T-cell (primary cell): ENCODE measurements at regions not wholly inside any gene's neighbourhood (a gene's known extent, or its start where the extent isn't known, plus 50 kb on each side); places are given as distances from the start of the nearest gene placed in this dataset.

ENCODE experiments used
- ATAC-seq, 4 experiments: fragments of 200-7000 bp in 3 of 4; fragments of 150-1000 bp in 1 of 4; cut with Tn5 transposase; replicated peaks in 1 of 4; 1 replicate in 3 of 4; 2 replicates in 1 of 4; pipeline ENCODE4 v1.10.0; 2021; ENCODE audit warnings: moderate library complexity in 3 of 4, mild to moderate bottlenecking in 2 of 4, moderate number of reproducible peaks in 1 of 4
- CTCF ChIA-PET, 2 donors: fragments of 300-600 bp; sonication (Branson Sonifier 250); formaldehyde crosslinking; loops; one replicate each; lab custom pipeline; 2022; ENCODE audit warnings: antibody characterized with exemption in 2 of 2; lab: Charles Lee
- POLR2A ChIA-PET, 2 donors: fragments of 300-600 bp; sonication (Branson Sonifier 250); formaldehyde crosslinking; loops; one replicate each; lab custom pipeline; 2022; ENCODE audit warnings: antibody characterized with exemption in 2 of 2; lab: Charles Lee
- DNase-seq, 35 experiments: peaks; one replicate each; pipeline versions ENCODE4 v3.0.0 to v3.0.0-alpha.2; 2013 to 2023
- H3K27ac ChIP-seq: one replicate; pipeline ENCODE4 v1.5.1; 2013; ENCODE audit warnings: low read length
- H3K27me3 ChIP-seq, 2 experiments: replicated peaks in 1 of 2; 1 replicate in 1 of 2; 2 replicates in 1 of 2; pipeline versions ENCODE4 v1.6.1 to v1.7.0; 2013; ENCODE audit warnings: low read length in 1 of 2, mixed read lengths in 1 of 2; ENCODE audit not compliant: control insufficient read depth in 2 of 2, insufficient read depth in 2 of 2; ENCODE audit errors: extremely low read depth in 1 of 2
- H3K36me3 ChIP-seq, 2 donors: 1 replicate in 1 of 2; 2 replicates in 1 of 2; pipeline versions ENCODE4 v1.6.1 to v1.7.0; 2013; ENCODE audit warnings: low read length in 1 of 2; ENCODE audit not compliant: control insufficient read depth in 2 of 2, insufficient read depth in 1 of 2; ENCODE audit errors: extremely low read depth in 1 of 2
- H3K4me1 ChIP-seq, 2 experiments: 1 replicate in 1 of 2; 2 replicates in 1 of 2; pipeline versions ENCODE4 v1.6.1 to v1.7.0; 2013; ENCODE audit warnings: low read length in 2 of 2, mixed read lengths in 1 of 2; ENCODE audit not compliant: insufficient read depth in 2 of 2, control insufficient read depth in 1 of 2; ENCODE audit errors: extremely low read depth in 1 of 2
- H3K4me3 ChIP-seq, 2 donors: 1 replicate in 1 of 2; 2 replicates in 1 of 2; pipeline versions ENCODE4 v1.5.1 to v1.7.0; 2013; ENCODE audit warnings: mild to moderate bottlenecking in 2 of 2, low read length in 1 of 2, moderate library complexity in 1 of 2; ENCODE audit not compliant: control insufficient read depth in 1 of 2; ENCODE audit errors: extremely low read depth in 1 of 2
- H3K9me3 ChIP-seq: 2 replicates; pipeline ENCODE4 v1.7.0; 2013
- H3K27ac Mint-ChIP-seq, 2 donors: one replicate each; pipeline ENCODE4 v1.8.0; 2020 to 2021; ENCODE audit warnings: mild to moderate bottlenecking in 2 of 2, mixed read lengths in 2 of 2
- H3K27me3 Mint-ChIP-seq, 2 donors: one replicate each; pipeline ENCODE4 v1.8.0; 2021 to 2022; ENCODE audit warnings: mixed read lengths in 2 of 2
- H3K36me3 Mint-ChIP-seq: one replicate; pipeline ENCODE4 v1.8.0; 2021; ENCODE audit warnings: mixed read lengths
- H3K4me1 Mint-ChIP-seq, 3 donors: one replicate each; pipeline ENCODE4 v1.8.0; 2020 to 2022; ENCODE audit warnings: mixed read lengths in 3 of 3, mild to moderate bottlenecking in 1 of 3
- H3K4me3 Mint-ChIP-seq, 3 donors: one replicate each; pipeline ENCODE4 v1.8.0; 2020 to 2022; ENCODE audit warnings: mild to moderate bottlenecking in 3 of 3, mixed read lengths in 3 of 3, moderate library complexity in 3 of 3
- H3K9me3 Mint-ChIP-seq, 3 donors: one replicate each; pipeline ENCODE4 v1.8.0; 2020 to 2022; ENCODE audit warnings: mixed read lengths in 3 of 3
- WGBS: methylation state at CpG from one replicate; pipeline ENCODE4 v1.1.5; 2013; ENCODE audit warnings: missing lambda C conversion rate; ENCODE audit not compliant: insufficient coverage; 5-methylcytosine and 5-hydroxymethylcytosine counted together

DNA sequence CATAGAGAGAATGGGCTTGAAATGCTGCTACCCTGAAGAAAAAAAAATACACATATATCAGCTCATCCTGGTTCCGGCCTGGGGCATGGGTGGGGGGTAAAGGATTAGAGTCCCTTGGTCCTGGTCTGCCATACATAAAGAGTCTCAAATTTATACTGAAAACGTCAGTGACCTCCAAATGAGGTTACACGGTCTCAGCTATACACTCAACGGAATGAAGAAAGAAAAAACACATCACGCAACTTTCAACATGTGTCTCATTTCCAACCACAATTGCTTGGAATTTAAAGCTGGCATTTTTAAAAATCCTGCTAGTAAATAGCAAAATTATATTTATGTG is 612.8 kb downstream of the MCTP2 start:
- ATAC-seq = no peak
- Mint-ChIP-seq H3K9me3 (peaks cover 0 to 11% (median 8%) of the 10 kb centered on the region in 3 donors), H3K36me3 (no peaks in the 10 kb centered on the region), H3K4me1 (peaks cover 0 to 3% (median 0%) of the 10 kb centered on the region in 3 donors), H3K27me3 (peaks cover 30 to 34% of the 10 kb centered on the region in 2 donors), H3K4me3 (no peak overlapping the region), H3K27ac (no peak overlapping the region)
- H3K27ac ChIP-seq = no peak overlapping the region
- H3K27me3 ChIP-seq = peaks cover 7 to 16% of the 10 kb centered on the region in 2 experiments
- CTCF ChIA-PET = interaction anchor here in 1 of 2 donors (0.6 kb wide), 1 partner anchor 242 kb away, joined by 3 read pairs; no protein-coding TSS in a partner anchor
- no peak overlapping the region for H3K4me3 ChIP-seq
- DNase-seq = no peak
- H3K9me3 ChIP-seq = no peaks in the 10 kb centered on the region
- POLR2A ChIA-PET = no interaction called here
- H3K36me3 ChIP-seq = no peaks in the 10 kb centered on the region
- H3K4me1 ChIP-seq = no peaks in the 10 kb centered on the region
- WGBS = 33% methylated on average over 1 of the region's 5 CpGs

DNA sequence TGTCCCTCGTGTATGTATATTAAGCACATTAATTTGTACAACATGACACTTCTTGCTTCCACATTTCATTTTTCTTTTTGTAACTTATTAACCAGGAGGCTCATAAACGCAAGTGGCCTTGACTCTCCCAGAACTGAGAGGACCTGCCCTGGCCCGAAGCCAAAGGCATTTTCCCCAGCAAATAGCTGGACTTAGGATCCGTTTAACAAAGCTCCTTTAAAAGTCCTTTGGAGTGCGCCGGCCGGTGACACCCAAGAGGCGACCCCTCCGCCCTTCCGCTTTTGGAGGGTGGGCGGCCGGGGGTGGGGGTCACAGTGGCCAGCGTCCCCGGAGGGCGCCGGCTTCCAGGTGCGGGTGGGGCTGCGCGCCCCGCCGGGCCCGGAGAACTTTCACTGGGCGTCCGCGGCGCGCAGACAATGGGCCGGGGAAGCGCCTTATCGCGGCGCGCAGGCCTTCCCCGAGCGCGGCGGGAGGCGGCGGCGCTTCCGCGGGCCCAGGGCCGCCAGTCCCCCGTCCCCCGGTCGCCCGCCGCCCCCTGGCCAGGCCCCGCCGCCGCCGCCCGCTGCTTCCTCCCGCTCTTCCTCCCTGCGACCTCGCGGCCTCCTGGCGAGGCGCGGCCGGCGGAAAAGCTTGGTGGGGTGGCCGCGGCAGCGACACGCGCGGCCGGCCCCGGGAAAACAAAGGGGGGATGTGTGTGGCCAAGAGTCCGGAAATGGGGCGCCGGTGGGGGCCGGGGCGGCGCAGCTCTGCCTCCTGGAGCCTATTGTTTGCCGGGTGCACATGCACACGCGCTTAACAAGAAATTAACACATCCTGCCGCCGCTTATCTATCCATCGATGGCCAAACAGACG is 613.4 kb downstream of the MCTP2 start:
- no peak overlapping the region for H3K4me3 Mint-ChIP-seq
- peaks cover 0 to 3% (median 0%) of the 10 kb centered on the region in 3 donors for H3K4me1 Mint-ChIP-seq
- H3K27me3 ChIP-seq = peaks cover 7 to 16% of the 10 kb centered on the region in 2 experiments
- H3K27ac Mint-ChIP-seq = no peak overlapping the region
- WGBS = 6% methylated on average over 66 of the region's 83 CpGs
- no peaks in the 10 kb centered on the region for H3K36me3 Mint-ChIP-seq
- CTCF ChIA-PET = interaction anchor here in 1 of 2 donors (0.6 kb wide), 1 partner anchor 241 kb away, joined by 3 read pairs; no protein-coding TSS in a partner anchor
- H3K4me3 ChIP-seq = no peak overlapping the region
- POLR2A ChIA-PET = no interaction called here
- H3K27me3 Mint-ChIP-seq = peaks cover 30 to 37% of the 10 kb centered on the region in 2 donors
- DNase-seq (no peak), ATAC-seq (no peak)
- H3K4me1 ChIP-seq = no peaks in the 10 kb centered on the region
- H3K9me3 ChIP-seq = no peaks in the 10 kb centered on the region
- no peaks in the 10 kb centered on the region for H3K36me3 ChIP-seq
- peaks cover 0 to 12% (median 10%) of the 10 kb centered on the region in 3 donors for H3K9me3 Mint-ChIP-seq
- no peak overlapping the region for H3K27ac ChIP-seq

DNA sequence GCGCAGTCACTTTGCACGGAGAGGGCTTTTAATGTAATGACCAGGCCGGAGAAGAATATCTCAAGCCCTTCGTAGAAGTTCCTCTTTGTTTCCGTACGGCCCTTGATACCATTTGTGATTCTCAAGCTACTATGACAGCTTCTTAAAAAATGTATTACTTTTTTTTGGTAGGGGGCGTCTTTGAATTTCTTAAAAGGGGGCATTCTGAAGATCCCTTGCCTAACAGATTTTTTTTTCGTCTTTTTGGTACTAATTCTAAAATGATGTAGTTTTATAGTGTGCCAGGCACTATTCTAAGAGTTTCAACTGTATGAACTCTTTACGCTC is 614.0 kb downstream of the MCTP2 start:
- H3K4me1 Mint-ChIP-seq = peaks cover 0 to 3% (median 0%) of the 10 kb centered on the region in 3 donors
- CTCF ChIA-PET = no interaction called here
- peaks cover 0 to 12% (median 10%) of the 10 kb centered on the region in 3 donors for H3K9me3 Mint-ChIP-seq
- ATAC-seq (no peak), DNase-seq (no peak)
- no peak overlapping the region for H3K27ac Mint-ChIP-seq
- H3K4me3 ChIP-seq = no peak overlapping the region
- H3K36me3 ChIP-seq = no peaks in the 10 kb centered on the region
- no peak overlapping the region for H3K27ac ChIP-seq
- 0% methylated on average over 2 of the region's 9 CpGs for WGBS
- no peaks in the 10 kb centered on the region for H3K9me3 ChIP-seq
- H3K4me3 Mint-ChIP-seq = no peak overlapping the region
- H3K4me1 ChIP-seq = no peaks in the 10 kb centered on the region
- H3K27me3 ChIP-seq = peaks cover 7 to 14% of the 10 kb centered on the region in 2 experiments
- POLR2A ChIA-PET = no interaction called here
- peaks cover 30 to 37% of the 10 kb centered on the region in 2 donors for H3K27me3 Mint-ChIP-seq
- no peaks in the 10 kb centered on the region for H3K36me3 Mint-ChIP-seq

DNA sequence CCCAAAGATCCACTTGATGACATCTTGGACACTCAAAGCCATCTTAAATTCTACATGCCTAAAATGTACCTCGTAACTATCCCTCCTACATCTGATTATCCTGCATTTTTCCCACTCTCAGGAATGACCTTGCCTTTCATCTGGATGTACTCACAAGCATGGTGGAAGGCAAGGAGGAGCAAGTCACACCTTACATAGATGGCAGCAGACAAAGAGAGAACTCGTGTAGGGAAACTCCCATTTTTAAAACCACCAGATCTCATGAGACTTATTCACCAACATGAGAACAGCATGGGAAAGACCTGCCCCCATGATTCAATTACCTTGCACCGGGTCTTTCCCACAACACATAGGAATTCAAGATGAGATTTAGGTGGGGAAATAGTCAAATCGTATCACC is 616.0 kb downstream of the MCTP2 start:
- CTCF ChIA-PET = no interaction called here
- H3K4me1 Mint-ChIP-seq = peaks cover 0 to 3% (median 0%) of the 10 kb centered on the region in 3 donors
- no peak overlapping the region for H3K27ac ChIP-seq
- POLR2A ChIA-PET = no interaction called here
- H3K4me3 ChIP-seq = no peak overlapping the region
- no peaks in the 10 kb centered on the region for H3K36me3 Mint-ChIP-seq
- H3K4me1 ChIP-seq = no peaks in the 10 kb centered on the region
- H3K36me3 ChIP-seq = no peaks in the 10 kb centered on the region
- ATAC-seq (no peak), DNase-seq (no peak)
- no peaks in the 10 kb centered on the region for H3K9me3 ChIP-seq
- no peak overlapping the region for H3K27ac Mint-ChIP-seq
- peaks cover 0 to 20% (median 18%) of the 10 kb centered on the region in 3 donors for H3K9me3 Mint-ChIP-seq
- H3K27me3 Mint-ChIP-seq = peaks cover 28 to 31% of the 10 kb centered on the region in 2 donors
- 93% methylated on average over 2 of the region's 4 CpGs for WGBS
- no peak overlapping the region for H3K4me3 Mint-ChIP-seq
- H3K27me3 ChIP-seq = peaks cover 7 to 10% of the 10 kb centered on the region in 2 experiments

DNA sequence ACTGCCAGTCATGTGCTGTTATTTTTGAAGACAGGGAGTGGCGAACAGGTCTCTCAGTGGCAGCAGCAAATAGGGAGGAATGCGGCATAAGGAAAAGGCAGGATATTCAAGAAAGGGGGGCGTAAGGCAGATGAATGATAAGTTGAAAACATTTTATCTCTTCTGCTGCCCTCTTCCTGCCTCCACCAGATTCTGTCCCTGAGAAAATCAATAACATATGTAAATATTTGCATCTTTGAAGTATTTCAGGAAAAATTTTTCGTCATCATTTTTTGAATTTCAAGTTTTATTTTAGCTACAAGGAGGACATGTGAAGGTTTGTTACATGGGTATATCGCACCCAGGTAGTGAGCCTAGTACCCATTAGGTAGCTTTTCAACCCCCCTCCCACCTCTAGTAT is 616.7 kb downstream of the MCTP2 start:
- Histone ChIP-seq H3K4me1 (no peaks in the 10 kb centered on the region), H3K27me3 (peaks cover 7 to 10% of the 10 kb centered on the region in 2 experiments), H3K36me3 (no peaks in the 10 kb centered on the region), H3K27ac (no peak overlapping the region), H3K4me3 (no peak overlapping the region), H3K9me3 (no peaks in the 10 kb centered on the region)
- no peak overlapping the region for H3K4me3 Mint-ChIP-seq
- ATAC-seq (no peak), DNase-seq (no peak)
- H3K9me3 Mint-ChIP-seq = peaks cover 2 to 23% (median 19%) of the 10 kb centered on the region in 3 donors
- H3K4me1 Mint-ChIP-seq = peaks cover 0 to 3% (median 0%) of the 10 kb centered on the region in 3 donors
- peaks cover 26 to 31% of the 10 kb centered on the region in 2 donors for H3K27me3 Mint-ChIP-seq
- no CpG with 5 or more reads among the region's 5 CpGs for WGBS
- ChIA-PET POLR2A (no interaction called here), CTCF (no interaction called here)
- H3K27ac Mint-ChIP-seq = no peak overlapping the region
- H3K36me3 Mint-ChIP-seq = no peaks in the 10 kb centered on the region

DNA sequence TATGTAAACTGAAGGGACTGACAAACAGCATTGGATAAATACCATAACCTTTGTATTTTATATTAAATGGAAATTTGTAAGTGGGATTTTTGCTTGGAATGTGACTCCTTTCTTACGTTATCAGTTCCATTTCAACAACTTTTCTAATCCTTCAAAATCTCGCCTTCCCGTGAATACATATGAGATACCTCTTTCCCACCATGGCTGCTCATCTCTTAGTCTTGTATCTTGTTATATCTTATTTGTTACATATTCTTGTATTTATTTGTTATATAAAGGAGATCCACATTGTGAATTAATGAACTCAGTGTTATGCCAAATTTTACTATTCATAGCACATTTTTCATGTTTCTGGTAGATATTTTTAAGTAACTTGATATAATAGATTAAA is 623.7 kb downstream of the MCTP2 start:
- H3K27me3 ChIP-seq = no peaks in the 10 kb centered on the region
- CTCF ChIA-PET = no interaction called here
- H3K27ac ChIP-seq = no peak overlapping the region
- Mint-ChIP-seq H3K4me3 (no peak overlapping the region), H3K27me3 (no peaks in the 10 kb centered on the region), H3K9me3 (peaks cover 3 to 18% (median 17%) of the 10 kb centered on the region in 3 donors), H3K36me3 (no peaks in the 10 kb centered on the region), H3K27ac (no peak overlapping the region), H3K4me1 (no peaks in the 10 kb centered on the region)
- peaks cover 2% of the 10 kb centered on the region for H3K9me3 ChIP-seq
- POLR2A ChIA-PET = no interaction called here
- no CpG with 5 or more reads among the region's 3 CpGs for WGBS
- no peak for ATAC-seq
- H3K4me3 ChIP-seq = no peak overlapping the region
- no peaks in the 10 kb centered on the region for H3K36me3 ChIP-seq
- DNase-seq = no peak
- H3K4me1 ChIP-seq = no peaks in the 10 kb centered on the region
